ENCODE measurements at regions not wholly inside any gene's neighbourhood (a gene's known extent, or its start where the extent isn't known, plus 50 kb on each side); places are given as distances from the start of the nearest gene placed in this dataset.

DNA sequence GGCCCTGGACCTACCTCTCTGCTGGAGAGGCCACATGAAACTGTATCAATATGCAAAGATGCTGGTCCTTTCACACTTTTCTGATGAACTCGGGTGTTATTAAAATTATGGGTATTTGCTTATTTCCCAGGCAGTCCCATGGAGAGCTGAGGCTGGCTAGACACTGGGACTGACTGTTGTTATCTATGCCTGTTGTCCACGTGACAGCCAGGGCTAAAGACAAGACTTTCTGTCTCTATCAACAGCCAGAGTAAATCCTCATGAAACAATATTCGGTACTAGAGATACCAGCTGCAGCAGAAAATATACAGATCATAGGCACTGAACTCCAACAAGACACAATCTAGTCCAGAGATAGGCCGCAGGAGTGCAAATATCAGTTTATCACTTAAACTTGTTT is 236.4 kb downstream of the FOXA2 start:
- Histone ChIP-seq H3K27ac (no peak overlapping the region), H3K4me3 (no peak overlapping the region), H3K4me1 (no peaks in the 10 kb centered on the region), H3K36me3 (no peaks in the 10 kb centered on the region), H3K9me3 (no peaks in the 10 kb centered on the region), H3K27me3 (no peaks in the 10 kb centered on the region)
- TF ChIP-seq, protein P1, sequence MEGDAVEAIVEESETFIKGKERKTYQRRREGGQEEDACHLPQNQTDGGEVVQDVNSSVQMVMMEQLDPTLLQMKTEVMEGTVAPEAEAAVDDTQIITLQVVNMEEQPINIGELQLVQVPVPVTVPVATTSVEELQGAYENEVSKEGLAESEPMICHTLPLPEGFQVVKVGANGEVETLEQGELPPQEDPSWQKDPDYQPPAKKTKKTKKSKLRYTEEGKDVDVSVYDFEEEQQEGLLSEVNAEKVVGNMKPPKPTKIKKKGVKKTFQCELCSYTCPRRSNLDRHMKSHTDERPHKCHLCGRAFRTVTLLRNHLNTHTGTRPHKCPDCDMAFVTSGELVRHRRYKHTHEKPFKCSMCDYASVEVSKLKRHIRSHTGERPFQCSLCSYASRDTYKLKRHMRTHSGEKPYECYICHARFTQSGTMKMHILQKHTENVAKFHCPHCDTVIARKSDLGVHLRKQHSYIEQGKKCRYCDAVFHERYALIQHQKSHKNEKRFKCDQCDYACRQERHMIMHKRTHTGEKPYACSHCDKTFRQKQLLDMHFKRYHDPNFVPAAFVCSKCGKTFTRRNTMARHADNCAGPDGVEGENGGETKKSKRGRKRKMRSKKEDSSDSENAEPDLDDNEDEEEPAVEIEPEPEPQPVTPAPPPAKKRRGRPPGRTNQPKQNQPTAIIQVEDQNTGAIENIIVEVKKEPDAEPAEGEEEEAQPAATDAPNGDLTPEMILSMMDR (IDR thresholded peaks at IDR 0.05), result no peak
- no peak for TF ChIP-seq POLR2A (IDR thresholded peaks at IDR 0.05)
- TF ChIP-seq EP300 (IDR thresholded peaks at IDR 0.05), result no peak
- WGBS, 2 donors, result 61 to 84% methylated on average over 4 of the region's 4 CpGs
- no peak for DNase-seq (ENCODE audit: low spot score in 2 of 2)

DNA sequence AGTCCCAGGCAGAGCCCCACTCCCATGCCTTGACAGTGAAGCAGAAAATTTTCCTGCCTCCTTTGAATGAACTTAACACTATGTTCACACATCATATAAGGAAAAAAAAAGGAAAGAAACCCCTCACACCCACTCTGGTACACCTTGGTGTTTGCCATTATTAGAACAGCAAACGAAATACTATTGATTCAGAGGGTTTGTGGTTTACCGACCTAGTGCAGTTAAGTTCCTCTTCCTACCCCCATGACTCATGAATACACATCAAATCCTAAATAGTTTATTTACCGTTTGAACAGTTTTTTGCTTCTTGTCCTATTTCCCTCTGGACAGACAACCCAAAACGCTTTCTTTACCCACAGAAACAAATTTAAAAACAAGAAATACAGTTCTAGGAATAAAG is 237.7 kb downstream of the FOXA2 start:
- no peaks in the 10 kb centered on the region for H3K27me3 ChIP-seq
- H3K4me1 ChIP-seq, result no peaks in the 10 kb centered on the region
- H3K9me3 ChIP-seq, result no peaks in the 10 kb centered on the region
- no peak overlapping the region for H3K27ac ChIP-seq
- no peaks in the 10 kb centered on the region for H3K36me3 ChIP-seq
- TF ChIP-seq POLR2A (IDR thresholded peaks at IDR 0.05) (no peak), EP300 (IDR thresholded peaks at IDR 0.05) (no peak)
- TF ChIP-seq, protein P1 (IDR thresholded peaks at IDR 0.05), result no peak
- 60 to 69% methylated on average over 4 of the region's 4 CpGs for WGBS, 2 donors
- no peak for DNase-seq (ENCODE audit: low spot score in 2 of 2)
- H3K4me3 ChIP-seq, result no peak overlapping the region

DNA sequence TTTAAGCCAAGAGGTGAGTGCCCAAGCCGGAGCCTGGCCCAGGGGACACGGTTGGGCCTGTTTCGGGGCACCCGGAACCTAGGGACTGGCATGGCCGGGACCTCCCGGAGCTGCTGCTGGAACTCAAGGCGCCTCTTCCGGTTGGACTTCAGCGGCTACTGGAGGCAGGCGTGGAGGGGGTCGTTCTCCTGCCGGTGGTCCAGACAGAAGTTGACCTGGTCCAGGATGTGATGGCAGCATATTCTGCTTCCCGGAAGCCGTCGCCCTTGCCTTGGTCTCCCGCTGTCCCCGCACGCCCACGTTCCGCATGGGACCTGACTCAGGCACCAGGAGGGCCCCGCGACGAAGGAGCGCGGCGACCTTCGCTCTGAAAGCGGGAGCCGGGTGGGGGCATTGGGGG is 240.8 kb downstream of the FOXA2 start:
- no peaks in the 10 kb centered on the region for H3K9me3 ChIP-seq
- no peaks in the 10 kb centered on the region for H3K4me1 ChIP-seq
- H3K27me3 ChIP-seq, result no peaks in the 10 kb centered on the region
- H3K27ac ChIP-seq, result no peak overlapping the region
- no peaks in the 10 kb centered on the region for H3K36me3 ChIP-seq
- WGBS, 2 donors, result 93 to 96% methylated on average over 25 to 29 of the region's 29 CpGs
- no peak for DNase-seq (ENCODE audit: low spot score in 2 of 2)
- no peak overlapping the region for H3K4me3 ChIP-seq
- TF ChIP-seq EP300 (IDR thresholded peaks at IDR 0.05) (no peak), POLR2A (IDR thresholded peaks at IDR 0.05) (no peak)
- TF ChIP-seq, protein P1 (IDR thresholded peaks at IDR 0.05), result no peak

DNA sequence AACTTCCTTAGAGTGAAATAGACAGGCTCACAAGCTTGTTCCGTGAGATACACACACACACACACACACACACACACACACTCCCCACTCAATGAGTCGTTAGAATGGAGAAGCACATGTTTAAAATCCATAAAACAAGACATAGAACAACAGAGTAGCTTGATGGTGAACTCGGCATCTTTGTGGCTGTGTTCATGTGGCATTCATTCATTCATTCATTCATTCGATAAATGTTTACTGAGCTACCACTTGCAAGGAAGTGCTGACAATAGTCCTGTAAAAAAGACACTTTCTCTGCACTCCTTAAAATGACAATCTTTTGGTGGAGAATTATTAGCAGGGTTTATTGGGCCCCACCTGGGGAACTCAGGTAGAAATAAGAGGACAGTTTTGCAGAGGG is 242.0 kb downstream of the FOXA2 start:
- no peaks in the 10 kb centered on the region for H3K4me1 ChIP-seq
- TF ChIP-seq, protein P1 (IDR thresholded peaks at IDR 0.05), result no peak
- TF ChIP-seq POLR2A (IDR thresholded peaks at IDR 0.05), result no peak
- no peak for TF ChIP-seq EP300 (IDR thresholded peaks at IDR 0.05)
- 68 to 71% methylated on average over 4 of the region's 4 CpGs for WGBS, 2 donors
- H3K9me3 ChIP-seq, result no peaks in the 10 kb centered on the region
- no peak for DNase-seq (ENCODE audit: low spot score in 2 of 2)
- H3K27ac ChIP-seq, result no peak overlapping the region
- no peaks in the 10 kb centered on the region for H3K36me3 ChIP-seq
- H3K4me3 ChIP-seq, result no peak overlapping the region
- H3K27me3 ChIP-seq, result no peaks in the 10 kb centered on the region

DNA sequence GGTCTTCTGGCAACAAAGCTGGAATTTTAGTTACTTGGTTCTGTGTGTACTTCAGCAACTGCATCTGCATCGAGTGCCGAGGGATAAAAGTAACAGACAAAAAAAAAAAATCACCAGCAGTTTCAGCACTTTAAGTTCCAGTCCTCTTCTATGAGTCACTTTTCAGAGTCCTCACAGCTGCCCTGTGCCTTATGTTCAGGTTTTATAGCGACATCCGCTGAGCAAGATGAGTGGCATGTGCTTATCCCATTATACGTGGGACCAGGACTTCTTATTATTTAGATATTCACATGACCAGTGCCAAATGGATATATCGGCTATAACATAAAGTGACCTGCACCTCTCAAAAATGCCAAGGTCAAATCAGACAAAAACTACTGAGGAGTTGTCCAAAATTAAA is 242.9 kb downstream of the FOXA2 start:
- no peaks in the 10 kb centered on the region for H3K27me3 ChIP-seq
- H3K4me3 ChIP-seq, result no peak overlapping the region
- DNase-seq (ENCODE audit: low spot score in 2 of 2), result no peak
- no peaks in the 10 kb centered on the region for H3K36me3 ChIP-seq
- no peak overlapping the region for H3K27ac ChIP-seq
- WGBS, 2 donors, result 57 to 62% methylated on average over 6 of the region's 6 CpGs
- no peaks in the 10 kb centered on the region for H3K9me3 ChIP-seq
- H3K4me1 ChIP-seq, result no peaks in the 10 kb centered on the region
- TF ChIP-seq POLR2A (IDR thresholded peaks at IDR 0.05), result no peak
- TF ChIP-seq, protein P1 (IDR thresholded peaks at IDR 0.05), result no peak
- no peak for TF ChIP-seq EP300 (IDR thresholded peaks at IDR 0.05)
